ENCODE measurements at regions not wholly inside any gene's neighbourhood (a gene's known extent, or its start where the extent isn't known, plus 50 kb on each side); places are given as distances from the start of the nearest gene placed in this dataset.

DNA sequence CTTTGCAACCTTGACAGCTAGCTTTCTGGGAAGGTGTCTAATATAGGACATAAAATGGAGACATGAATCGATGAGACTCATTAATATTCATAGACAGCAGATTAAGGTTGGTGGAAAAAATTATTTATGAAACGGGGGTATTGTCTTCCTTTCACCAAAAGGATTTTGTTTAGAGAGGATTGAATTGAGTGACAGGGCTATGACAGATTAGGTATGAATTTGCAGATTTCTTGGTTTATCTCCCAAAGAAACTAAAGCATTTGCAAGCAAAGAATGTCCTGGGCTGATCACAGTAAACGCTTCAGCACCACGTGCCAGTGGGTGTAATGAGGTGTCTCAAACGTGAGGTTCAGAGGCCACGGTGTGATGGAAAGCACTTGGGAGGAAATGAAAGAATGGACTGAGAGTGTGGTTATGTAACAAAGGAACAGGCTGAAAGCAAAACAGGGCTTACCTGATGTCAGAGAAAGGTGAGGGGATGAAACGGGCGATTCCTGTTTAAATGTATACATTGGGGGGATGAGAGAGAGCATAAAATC lies 329.2 kb upstream of the NPVF start:
- DNase-seq (ENCODE audit: low spot score), result no peak

DNA sequence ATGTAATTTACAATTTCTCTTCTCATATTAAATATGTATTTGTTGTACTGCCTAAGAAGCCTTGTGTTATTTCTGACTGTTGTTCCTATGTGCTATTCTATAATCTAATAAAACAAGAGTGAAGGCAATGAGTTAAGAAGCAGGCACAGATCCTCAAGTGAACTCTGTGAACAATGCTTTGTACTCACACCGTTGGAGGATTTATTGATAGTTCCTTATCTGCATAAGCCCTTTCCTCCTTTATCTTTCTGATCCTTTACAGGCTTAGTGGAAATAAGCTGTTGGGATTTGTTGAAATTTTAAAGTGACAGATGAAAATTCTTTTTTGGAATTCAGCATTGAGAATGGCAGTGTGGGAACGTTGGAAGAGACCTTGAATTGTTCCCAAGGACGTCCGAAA lies 329.6 kb upstream of the NPVF start:
- no peak for DNase-seq (ENCODE audit: low spot score)

DNA sequence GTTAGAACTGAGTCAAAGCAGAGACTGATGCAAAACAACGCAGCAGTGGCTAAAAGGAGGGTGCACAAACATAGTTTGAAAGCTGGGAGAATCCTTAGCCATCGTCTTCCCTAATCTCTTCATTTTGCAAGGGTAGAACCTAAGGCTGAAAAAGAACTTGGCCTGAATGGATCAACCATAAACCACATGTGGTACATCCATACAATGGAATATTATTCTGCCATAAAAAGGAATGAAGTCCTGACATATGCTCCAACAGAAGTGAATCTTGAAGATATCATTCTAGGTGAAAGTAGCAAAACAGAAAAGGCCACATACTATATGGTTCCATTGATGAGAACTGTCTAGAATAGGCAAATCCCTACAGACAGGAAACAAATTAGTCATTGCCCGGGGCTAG lies 330.3 kb upstream of the NPVF start:
- no peak for DNase-seq (ENCODE audit: low spot score)

DNA sequence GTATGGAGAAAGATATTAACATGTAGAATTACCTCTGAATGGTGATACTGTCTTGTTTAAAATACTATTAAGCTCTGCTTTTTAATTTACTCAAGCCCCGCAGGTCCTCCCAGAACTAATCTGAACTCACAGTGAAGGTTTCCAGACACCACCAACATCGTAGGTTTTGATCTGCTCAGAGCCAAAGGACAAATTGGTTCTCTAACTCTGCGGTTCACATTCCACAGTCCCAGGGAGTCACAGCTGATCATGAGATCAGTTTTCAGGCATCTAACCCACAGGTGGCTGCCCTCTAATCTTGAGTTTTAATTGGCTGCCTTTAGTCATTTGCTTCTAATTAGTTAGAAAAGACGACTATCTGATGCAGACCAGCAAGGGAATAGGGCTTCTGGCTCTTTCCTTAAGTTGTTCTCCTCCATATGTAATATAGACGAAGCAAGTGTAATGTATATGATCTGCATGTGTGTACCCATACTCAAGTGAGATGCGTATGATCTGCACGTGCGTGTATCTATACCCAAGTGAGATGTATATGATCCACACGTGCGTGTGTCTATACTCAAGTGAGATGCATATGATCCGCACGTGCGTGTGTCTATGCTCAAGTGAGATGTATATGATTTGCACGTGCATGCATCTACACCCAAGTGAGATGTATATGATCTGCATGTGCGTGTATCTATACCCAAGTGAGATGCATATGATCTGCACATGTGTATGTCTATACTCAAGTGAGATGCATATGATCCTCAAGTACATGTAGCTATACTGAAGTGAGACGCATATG lies 331.5 kb upstream of the NPVF start:
- DNase-seq (ENCODE audit: low spot score), result no peak

DNA sequence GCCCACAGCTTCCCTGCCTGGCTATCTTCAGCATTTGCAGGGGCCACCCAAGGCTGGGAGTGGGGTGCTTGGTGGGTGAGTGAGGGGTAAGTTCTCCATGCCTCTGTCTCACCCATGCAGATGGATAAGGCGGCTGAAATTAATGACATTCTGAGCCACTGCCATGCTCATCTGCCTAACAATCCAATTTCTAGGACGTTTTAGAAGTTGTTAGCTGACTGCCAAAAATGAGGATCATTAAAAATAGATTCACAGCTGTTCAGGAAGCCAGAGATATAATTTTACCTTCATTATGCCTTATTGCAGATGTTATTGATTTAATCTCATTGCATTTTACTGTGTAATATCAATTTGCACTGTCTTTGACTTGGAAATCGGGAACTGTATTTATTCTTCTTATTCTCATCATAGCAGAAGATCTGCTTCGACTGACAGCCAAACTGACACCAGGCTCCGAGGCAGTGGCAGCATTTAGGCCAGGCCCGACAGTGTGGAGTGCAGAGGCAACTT lies 334.4 kb upstream of the NPVF start:
- no peak for DNase-seq (ENCODE audit: low spot score)

DNA sequence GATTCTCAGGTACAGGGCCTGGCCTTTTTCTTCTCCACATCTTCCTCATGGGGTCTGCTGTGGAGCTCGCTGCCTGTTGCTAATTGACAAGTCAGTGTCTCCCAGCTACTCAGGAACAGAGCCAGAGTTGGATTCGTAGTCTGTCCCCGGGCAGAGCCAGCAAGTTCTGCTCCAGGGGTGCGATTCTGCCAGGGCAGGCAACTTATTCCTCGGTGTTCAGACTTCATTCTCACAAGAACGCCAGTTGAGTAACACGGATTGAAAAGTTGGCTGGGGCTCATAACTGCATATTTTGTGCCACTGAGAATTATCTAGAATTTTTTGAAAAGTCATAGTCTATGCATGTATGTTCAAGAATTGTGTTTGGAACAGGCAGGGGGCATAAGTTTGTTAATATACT lies 336.7 kb upstream of the NPVF start:
- DNase-seq (ENCODE audit: low spot score), result no peak

DNA sequence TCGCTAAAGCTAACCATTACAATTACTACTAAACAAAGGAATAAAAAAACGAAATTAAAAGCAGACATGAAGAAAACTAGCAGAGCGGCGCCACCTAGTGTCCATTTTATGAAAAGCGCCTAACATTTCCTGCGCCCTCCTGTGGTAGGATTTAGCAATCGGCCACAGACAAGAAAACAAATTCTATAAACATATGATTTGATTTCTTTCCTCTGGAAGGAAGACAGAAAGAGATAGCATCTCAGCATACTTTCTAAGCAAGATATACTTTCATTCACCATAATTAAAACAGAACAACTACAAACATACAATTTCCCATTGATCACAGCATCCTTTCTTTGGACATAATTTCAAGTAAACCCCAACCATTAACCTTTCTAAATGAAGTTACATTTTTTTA lies 337.7 kb upstream of the NPVF start:
- peak; percentile 67 for DNase-seq (ENCODE audit: low spot score)

DNA sequence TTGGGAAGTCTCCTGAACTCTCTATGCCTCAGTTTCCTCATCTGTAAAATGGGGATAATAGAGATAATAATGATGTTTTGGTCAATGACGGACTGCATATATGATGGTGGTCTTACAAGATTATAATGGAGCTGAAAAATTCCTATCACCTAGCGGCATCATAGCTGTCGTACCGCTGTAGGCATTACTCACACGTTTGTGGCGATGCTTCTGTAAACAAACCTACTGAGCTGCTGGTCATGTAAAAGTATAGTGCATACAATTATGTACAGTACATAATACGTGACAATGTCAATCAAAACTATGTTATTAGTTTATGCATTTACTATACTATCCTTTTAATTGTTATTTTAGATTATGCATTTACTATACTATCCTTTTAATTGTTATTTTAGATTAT lies 339.1 kb upstream of the NPVF start:
- no peak for DNase-seq (ENCODE audit: low spot score)

DNA sequence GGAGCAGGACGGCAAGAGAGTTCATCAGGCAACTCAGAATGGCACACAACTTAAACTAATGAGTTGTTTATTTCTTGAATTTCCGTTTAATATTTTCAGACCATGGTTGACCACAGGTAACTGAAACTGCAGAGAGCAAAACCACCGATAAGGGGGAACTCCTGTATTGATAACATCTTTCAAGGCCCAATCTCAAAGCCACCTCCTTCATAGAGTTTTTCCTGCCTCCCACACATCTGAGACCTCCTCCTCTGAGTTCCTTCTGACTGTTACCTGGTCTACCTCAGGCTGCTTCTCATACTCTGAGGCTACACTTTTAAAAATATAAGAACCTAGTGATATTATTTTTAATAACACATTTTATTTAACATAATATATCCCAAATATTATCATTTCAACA lies 341.5 kb upstream of the NPVF start:
- DNase-seq (ENCODE audit: low spot score), result no peak

DNA sequence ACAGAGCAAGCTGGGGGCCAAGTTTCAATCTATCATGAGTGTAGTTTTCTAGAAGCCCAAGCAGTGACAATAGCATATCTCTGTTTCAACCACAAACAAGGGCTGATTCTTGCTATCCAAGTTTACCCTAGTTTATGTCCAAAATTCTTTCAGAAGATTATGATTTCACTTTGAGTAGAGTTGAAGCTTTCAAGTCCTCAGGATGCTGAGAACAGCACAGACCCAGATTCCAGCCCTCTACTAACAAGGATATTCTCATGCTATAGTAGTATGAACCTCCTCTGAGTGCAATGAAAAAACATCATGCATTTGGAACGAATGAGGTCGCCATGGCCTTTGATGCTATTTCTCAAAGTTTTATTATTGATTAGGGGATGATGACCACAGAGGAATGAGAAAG lies 344.1 kb upstream of the NPVF start:
- DNase-seq (ENCODE audit: low spot score), result no peak

DNA sequence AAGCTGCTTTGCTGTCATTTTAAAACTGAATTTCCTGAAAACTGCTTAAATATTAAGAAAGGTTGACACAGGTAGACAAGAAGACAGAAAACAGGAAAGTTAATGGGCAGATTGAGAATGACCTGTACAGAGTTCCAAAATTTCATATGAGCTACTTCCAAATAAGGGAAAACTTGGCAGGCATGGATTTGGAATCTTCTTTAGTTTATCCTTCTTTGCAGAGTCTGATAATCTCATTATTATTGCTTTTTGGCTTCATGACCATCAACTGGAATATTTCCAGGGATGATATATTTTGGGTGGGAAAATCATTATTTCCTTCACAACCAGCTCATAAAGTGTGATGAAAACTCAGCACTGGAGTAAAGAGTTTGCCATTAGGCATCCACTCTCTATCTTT lies 346.5 kb upstream of the NPVF start:
- no peak for DNase-seq (ENCODE audit: low spot score)

DNA sequence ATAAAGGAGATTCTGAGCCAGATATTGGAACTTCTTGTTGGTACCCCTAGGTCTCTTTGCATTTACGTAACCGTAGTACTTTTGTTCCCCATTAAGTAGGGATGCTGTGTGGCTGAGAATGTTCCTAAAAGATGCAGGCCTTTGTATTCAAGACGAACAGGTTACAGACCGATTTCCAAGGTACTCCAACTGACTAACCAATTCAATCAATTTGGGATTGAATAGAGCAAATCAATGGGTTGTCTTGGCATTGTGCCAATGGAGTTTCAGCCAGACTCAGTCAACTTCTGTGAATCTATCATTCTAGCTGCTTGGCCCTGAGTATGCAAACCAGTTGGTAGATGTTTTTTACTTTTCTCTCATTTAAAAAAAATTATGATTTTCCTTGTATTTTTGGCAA lies 347.3 kb upstream of the NPVF start:
- DNase-seq (ENCODE audit: low spot score), result no peak

DNA sequence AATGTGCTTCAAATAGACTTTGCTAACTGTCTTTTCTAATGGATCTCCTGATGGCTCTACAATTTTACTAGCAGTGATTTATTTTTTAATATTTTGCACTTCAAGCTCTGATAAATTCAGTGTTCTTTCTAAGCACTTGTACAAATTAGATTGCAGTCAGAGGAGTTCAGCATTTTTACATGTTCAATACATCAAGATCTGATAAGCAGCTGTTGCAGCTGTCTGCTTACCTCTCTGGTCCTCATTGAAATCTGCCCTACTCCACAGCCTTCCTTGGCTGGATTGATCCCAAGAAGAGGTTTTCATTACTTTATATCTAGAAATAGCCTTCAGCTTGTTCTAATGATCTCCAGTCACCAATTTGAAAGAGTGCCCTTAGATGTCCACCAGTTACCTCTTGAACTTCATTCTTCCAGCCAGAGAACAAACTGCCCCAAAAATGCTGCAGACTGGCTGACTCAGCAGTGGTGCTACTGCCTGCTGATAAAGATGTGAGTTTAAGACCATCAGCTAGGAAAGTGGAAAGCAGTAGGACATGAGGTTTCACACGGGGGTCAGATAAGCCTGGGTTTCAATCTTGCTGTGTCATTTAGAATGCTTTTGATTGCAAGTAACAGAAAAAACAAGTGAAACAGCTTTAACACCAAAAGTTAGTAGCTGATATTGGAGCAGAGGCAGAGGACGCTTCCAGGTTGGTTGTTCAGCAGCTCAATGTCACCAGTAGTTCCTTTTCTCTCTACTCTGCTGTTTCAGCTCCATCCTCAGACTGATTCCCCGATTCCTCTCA lies 350.9 kb upstream of the NPVF start:
- no peak for DNase-seq (ENCODE audit: low spot score)

DNA sequence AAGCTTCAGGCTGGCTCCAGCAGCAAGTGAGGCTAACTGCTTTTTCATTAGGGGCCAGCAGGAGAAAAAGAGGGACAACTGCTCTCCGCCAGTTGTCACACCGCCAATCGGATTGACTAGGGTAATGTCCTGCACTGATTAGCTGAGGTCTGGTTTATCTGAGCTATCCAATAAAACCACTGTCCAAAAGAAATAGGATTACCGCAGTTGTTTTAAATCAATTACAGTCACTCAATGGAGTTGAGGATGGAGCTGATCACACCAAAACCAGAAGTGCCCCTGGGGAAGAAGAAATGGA lies 351.4 kb upstream of the NPVF start:
- no peak for DNase-seq (ENCODE audit: low spot score)

DNA sequence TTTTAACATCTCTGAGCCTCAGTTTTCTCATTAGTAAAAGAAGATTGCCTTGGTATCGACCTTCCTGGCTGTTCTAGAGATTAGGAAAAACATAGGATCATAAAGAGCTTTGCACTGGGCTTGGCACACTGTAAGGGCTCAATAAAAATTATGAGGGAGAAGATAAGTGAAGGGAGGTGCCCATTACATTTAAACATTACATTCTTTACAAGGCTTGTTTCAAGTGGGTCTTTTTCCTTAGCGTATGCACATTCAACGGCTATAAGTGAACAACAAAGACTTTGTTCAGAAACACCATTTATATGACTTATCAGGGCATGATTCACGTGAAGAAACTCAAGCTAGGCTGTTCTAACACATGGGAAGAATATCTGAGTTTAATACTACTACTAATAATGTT lies 351.9 kb upstream of the NPVF start:
- no peak for DNase-seq (ENCODE audit: low spot score)

DNA sequence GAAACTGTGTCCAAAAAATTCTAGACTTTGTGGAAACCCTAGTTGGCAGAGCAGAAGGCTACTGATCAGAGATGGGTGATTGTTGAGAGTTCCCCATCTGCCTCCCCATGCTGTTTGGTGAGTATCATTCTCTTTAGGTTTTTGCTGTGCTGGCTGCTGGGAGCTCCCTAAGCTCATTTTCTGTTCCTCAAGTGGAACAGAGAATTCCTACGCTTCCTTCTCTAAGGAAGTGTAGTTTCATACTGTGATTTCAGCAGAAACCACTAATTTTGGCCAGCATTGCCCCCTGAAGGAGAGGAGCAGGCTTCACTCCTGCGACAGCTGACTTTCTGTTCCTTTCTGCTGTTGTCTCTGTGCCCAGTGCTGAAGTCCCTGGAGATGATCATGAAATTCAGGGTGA lies 355.3 kb upstream of the NPVF start:
- DNase-seq (ENCODE audit: low spot score), result no peak

DNA sequence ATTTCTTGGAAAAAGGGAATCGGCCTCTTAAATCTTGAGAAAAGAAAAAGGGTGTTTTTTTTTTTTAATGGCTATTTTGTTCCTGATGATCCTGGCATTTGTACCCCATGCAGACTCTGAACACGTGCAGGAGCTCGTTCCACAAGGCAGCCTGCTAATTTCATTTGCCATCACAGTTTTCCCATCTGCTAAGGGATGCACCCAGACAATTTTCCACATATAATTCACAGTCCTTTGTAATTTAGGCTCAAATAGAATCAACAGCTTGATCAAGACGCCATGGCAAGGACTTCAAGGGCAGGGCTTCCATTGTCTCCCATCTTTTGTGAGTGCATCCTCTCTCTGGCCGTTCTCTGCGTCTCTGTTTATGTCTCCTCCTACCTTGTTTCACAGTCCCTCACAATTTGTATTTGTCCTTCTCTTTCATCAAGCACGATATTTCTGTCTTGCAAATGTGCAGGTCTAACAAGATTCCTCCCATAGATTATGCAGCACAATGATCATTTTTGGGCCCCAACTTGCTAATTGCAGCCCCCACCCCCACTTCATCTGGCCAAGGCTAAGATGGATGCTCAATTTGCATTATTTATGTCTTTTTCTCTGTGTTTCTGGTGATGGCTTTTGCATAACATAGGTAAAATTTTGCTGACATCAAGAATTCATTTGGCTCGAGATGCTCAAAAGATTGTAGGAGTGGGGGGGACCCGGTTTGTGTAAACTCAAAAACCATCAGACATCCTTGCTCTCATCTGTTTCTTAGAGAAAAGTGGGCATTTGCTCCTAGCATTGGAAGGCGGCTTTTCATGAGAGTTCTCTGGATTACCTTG lies 356.0 kb upstream of the NPVF start:
- DNase-seq (ENCODE audit: low spot score), result no peak

DNA sequence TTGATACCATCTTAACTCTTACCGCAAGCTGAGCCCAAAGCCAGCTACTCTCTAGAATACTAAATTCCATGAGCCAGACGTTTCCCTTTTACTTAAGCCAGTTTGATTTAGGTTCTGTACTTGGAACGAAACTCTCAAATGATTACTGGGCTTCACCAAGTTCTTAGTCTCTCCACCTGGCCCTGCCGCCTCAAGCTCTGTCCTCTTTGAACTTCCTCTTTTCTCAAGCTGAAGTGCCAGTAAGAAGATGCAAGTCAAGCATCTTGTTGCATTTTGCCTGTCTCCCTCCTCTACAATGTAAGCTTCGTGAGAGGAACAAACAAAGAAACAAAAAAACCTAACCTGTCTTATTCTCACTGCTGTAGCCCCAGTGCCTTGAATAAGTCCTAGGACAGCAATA lies 358.2 kb upstream of the NPVF start:
- no peak for DNase-seq (ENCODE audit: low spot score)

DNA sequence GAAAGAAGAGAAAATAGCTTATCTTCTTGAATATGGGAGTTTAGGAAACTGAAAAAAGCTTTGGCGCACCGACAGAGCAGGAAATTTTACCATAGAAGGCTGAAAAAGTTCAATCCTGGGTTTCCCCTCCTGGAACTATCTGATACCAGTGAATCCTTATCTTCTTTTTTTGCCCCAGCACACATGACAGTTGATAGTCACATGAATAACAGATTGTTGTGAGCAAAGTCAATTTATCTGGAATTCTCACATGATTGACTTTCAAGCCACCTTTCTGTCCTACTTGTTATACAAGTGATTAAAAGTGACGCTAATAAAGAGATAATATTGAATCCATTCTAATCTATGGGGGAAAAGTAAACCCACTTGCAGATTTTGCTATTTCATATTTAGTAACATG lies 365.8 kb upstream of the NPVF start:
- no peak for DNase-seq (ENCODE audit: low spot score)

DNA sequence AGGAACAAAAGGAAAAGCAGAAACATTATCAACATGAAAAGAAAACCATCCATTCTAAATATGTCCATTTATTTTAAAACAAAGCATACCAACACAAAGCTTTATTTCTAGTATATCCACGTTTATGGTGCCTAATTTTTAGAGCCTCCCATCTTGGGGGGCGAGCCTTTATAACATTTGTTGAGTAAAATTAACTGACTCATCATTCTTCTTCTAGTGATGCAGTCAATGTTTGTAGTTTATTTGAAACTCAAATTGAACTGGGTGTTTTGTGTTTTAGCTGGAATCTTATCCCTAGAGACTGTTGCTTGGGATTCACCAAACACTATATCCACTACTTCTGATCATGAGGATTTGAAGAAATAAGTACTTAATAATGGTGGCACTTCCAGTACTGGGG lies 366.4 kb upstream of the NPVF start:
- no peak for DNase-seq (ENCODE audit: low spot score)

DNA sequence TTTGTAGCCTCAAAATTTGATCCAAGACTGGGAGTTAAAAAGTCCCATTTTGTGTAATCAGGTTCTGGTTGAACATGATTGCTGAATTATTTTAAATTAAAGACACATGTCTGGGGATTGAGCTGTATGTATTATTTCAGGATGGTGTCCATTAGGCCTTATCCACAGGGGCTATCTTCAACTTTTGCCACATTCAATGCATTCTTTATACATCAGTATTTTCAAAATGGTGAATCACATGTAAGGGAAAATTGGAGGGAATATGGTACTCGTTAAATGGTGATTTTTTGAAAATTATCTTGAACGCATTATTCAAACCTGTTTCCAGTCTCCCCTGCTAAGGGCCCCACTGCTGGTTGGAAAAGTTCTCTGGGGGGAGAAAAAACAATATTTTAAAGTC lies 367.7 kb upstream of the NPVF start:
- DNase-seq (ENCODE audit: low spot score), result no peak

DNA sequence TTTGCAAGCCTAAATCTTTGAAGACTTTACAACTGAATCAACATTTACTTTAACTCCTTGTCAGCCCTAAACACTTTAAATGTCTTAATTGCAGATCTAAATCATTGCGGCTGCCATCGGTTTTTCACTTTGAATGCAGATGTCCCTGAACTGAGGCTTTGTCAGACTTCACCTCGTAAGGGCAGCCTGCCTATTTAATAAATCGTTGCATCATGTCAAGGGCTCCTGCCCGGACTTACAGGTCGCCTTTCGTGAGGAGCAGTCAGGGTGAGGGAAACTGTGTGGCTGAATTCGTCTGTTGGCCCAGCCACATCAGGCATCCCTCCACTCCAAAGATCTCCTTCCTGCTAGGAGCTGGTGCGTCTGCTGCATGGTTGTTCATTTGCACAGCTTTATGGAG lies 368.2 kb upstream of the NPVF start:
- DNase-seq (ENCODE audit: low spot score), result no peak

DNA sequence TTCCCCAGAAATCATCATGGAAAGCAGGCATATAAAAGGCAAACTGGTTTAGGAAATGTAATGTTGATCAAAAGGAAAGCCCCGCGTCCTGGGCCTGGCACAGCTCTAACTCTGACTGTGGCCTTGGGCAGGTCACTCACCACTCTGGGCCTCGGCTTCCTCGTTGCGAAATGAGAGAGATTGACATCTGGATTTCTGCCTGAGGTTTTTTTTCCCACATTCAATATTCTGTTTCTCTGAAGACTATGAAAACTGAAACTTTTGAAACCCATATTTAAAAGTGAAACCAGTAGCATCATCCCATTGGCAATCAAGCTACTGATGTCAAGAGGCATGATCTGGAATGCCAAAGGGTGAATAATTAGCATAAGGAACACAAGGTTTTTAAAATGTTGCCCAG lies 369.7 kb upstream of the NPVF start:
- no peak for DNase-seq (ENCODE audit: low spot score)

All from germinal center (tissue), 1 donor.